NCI-H446 (cell line): ENCODE measurements at regions not wholly inside any gene's neighbourhood (a gene's known extent, or its start where the extent isn't known, plus 50 kb on each side); places are given as distances from the start of the nearest gene placed in this dataset.
A peak's percentile ranks its signal among the peaks of the same experiment; 100 is the strongest.
"Not testable (repeated sequence)": the region's sequence is repeated elsewhere in the genome, so short reads cannot be mapped to it uniquely, and the experiment has no call there.

Experiments used
- DNase-seq, 2 experiments: peaks; one replicate each; lab custom pipeline; 2025; lab: John Stamatoyannopoulos, UW

DNA sequence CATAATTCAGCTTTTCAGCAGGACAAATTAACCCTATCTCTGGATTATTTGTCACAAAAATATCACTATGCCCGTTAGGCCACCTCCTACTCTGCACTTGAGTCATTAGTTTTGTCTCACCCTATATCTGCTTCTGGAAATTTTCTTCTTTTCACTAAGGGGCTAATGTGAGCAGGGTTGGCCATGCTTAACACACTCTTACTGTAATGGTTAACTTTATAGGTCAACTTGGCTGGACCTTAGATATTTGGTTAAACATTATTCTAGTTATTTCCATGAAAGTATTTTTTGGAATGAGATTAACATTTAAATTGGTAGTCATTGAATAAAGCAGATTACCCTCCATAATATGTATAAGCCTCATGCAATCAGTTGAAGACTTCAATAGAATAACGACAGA is 394.6 kb upstream of the PTCHD4 start:
- DNase-seq = no peak

DNA sequence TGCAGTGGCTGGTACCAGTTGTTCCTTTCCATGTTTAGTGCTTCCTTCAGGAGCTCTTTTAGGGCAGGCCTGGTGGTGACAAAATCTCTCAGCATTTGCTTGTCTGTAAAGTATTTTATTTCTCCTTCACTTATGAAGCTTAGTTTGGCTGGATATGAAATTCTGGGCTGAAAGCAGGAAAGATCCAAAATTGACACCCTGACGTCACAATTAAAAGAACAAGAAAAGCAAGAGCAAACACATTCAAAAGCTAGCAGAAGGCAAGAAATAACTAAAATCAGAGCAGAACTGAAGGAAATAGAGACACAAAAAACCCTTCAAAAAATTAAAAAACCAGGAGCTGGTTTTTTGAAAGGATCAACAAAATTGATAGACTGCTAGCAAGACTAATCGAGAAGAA is 382.4 kb upstream of the PTCHD4 start:
- DNase-seq = not testable (repeated sequence)

DNA sequence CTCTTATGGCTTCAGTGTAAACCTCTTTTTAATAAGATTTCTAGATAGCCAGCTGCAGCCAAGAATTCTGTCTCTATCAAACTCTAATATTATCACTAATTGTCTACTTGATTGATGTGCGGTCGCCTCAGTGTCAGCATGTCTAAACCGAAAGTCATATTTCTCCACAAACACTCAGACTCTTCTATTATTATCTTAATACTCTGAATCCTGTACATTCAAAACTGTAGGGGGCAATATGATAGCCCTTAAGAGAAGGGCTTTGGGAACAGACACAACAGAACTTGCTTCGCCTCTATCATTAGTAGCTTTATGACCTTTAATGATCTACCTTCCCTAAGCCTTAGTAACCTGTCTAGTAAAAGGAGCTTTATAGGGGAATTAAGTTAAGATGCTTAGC is 379.7 kb upstream of the PTCHD4 start:
- no peak for DNase-seq

GRCh38 chr6:48486876-48487275 is 375.9 kb upstream of the PTCHD4 start:
- DNase-seq = no peak

GRCh38 chr6:48486373-48486772 is 375.4 kb upstream of the PTCHD4 start:
- no peak for DNase-seq

DNA sequence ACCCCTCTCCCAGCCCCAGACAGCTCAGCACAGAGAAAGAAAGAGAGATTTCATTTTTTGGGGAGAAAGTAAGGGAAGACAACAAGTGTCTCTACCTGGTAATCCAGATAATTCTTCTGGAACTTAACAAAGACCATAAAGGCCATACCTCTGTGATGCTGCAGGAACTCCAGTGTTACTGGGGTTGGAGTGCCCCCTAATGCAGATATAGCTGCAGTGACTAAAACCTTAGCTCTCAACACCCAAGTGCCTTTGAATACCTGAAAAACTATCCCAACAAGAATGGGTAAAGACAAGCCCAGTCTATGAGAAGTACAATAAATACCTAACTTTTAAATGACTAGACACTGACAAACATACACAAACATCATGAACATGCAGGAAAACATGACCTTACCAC is 365.3 kb upstream of the PTCHD4 start:
- DNase-seq = peak in 1 of 2 experiments; percentile 27

DNA sequence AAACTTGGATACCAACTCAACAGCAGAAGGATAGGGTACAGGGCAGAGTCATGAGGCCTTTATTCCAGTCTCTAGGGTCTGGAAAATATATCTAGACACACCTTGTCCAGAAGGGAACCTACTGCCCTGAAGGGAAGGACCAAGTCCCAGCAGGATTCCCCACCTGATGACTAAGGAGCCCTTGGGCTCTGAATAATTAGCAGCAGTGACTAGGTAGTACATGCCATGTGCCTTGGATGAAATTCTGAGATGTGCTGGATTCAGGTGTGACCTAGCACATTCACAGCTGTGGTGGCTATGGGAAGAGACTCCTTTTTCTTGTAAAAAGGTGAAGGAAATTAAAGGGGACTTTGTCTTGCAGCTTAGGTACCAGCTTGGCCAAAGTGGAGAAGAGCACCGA is 364.3 kb upstream of the PTCHD4 start:
- no peak for DNase-seq

DNA sequence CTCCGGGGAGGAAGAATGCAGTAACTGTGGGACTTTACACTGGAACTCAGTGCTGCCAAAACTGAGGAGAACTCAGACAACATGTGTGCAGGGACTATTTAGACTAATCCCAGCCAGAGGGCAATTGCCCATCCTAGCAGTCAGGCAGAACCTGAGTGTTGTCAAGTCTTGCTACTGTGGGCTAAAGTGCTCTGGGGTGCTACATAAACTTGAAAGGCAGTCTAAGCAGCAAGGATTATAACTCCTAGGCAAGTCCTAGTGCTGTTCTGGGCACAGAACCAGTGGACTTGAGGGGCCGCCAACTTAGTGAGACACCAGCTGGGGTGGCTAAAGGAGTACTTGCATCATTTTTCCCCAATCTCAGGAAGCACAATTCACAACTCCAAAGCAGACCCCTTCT is 363.8 kb upstream of the PTCHD4 start:
- peak; percentile 46 to 70 for DNase-seq

DNA sequence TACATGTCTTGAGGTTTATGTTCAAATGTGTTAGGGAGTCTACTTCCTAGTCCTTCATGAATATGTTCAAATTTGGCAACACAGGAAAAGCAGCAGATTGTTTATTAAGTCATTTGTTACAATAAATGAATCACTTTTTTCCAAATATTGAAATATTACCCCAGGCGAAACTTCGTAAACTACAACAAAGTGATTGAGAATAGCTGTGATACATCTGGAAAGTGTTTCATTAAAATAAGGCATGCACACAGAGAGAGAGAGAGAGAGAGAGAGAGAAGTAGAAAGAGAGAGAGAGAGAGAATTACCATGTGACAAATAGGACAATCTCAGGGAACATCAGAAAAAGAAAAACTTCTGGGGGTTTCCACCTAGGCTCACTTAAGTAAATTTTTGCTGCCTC is 363.1 kb upstream of the PTCHD4 start:
- no peak for DNase-seq

DNA sequence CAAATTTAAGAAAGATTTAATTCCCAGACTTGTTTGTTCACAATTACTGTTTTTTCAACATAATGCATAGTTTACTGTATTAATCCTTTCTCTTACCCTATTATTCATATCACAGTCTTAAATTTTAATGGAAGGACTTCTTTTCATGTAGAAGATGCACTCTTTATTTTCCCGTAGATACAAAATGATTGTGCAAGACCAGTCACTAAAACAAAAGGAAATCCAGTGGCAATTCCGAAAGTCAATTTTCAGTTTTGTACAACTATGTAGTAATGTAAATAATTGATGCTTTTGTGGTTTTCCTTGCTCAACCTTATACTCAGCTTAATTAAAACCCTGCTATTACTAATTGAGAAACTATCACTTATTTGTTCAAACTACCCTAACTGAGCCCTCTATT is 361.5 kb upstream of the PTCHD4 start:
- no peak for DNase-seq

DNA sequence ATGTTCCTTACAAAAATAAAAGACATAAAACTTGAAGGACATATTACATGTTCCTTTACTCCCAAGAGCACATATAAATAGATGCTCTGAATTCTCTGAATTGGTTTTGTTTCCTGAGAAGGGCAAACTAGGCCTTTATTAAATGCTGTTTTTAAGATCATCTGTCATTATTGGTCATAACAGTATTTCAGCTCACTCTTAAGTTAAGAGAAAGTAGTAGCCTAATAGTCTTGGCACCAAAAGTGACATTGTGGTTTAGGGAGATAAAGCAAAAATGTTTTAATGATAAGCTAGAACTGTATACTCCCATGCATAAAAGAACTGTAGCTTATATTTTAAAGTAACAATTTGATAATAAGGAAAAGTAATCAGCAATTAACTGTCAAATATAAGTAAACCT is 361.1 kb upstream of the PTCHD4 start:
- DNase-seq = no peak

GRCh38 chr6:48471326-48471725 is 360.3 kb upstream of the PTCHD4 start:
- DNase-seq = no peak

GRCh38 chr6:48449002-48449401 is 338.0 kb upstream of the PTCHD4 start:
- peak in 1 of 2 experiments; percentile 7 for DNase-seq

GRCh38 chr6:48447251-48447650 is 336.3 kb upstream of the PTCHD4 start:
- DNase-seq = no peak

GRCh38 chr6:48429610-48430009 is 318.6 kb upstream of the PTCHD4 start:
- DNase-seq = no peak

DNA sequence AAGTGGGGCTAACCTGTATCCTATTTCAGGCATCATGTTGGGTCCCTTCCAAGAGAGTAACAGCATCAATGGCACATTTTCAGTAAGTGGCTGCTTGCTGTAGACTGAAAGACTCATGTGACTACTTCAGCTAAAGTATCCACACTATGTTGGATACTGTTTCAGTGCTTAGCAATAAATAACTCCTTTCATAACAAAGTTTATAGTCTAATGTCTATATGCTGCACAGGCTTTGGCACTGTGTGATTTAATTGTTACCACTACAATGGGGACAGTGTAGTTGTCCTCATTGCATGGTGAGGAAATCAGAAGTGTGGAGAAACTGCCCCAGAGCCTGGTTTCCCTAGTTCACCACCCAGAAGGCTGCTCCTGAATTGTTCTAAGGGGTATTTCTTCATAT is 318.0 kb upstream of the PTCHD4 start:
- DNase-seq = peak in 1 of 2 experiments; percentile 1

GRCh38 chr6:48426636-48427035 is 315.6 kb upstream of the PTCHD4 start:
- no peak for DNase-seq

GRCh38 chr6:48423640-48424365 is 312.8 kb upstream of the PTCHD4 start:
- DNase-seq = no peak

GRCh38 chr6:48419992-48420391 is 309.0 kb upstream of the PTCHD4 start:
- no peak for DNase-seq

GRCh38 chr6:48417927-48418326 is 306.9 kb upstream of the PTCHD4 start:
- DNase-seq = no peak

- no peak for DNase-seq
Measured at GRCh38 chr6:48412656-48413055, 301.7 kb upstream of the PTCHD4 start.

- no peak for DNase-seq
Measured at GRCh38 chr6:48404927-48405326, 293.9 kb upstream of the PTCHD4 start.

- DNase-seq = no peak
Measured at GRCh38 chr6:48403587-48403986, 292.6 kb upstream of the PTCHD4 start.

DNA sequence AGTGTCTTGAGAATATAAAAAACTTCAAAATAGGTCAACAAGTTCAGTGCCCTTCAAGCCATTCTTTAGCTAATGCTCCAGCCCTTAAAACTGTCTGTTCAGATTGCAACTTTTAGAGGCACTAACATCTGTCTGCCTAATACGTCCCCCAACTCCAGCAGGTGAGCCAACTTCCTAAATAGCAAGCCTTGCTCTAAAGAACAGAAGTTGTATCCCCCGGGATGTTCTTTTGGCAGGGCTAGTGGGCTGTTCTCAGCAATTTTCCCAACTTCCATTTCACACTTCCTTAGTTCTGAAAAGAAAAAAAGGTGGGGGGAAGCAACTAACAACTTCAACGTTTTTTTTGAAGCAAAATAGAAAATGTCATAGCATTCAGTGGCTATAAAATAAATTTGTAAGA is 290.0 kb upstream of the PTCHD4 start:
- DNase-seq = peak; percentile 25 to 66
